OCI-LY7 (cell line): ENCODE measurements at regions not wholly inside any gene's neighbourhood (a gene's known extent, or its start where the extent isn't known, plus 50 kb on each side); places are given as distances from the start of the nearest gene placed in this dataset.
"Not testable (repeated sequence)": the region's sequence is repeated elsewhere in the genome, so short reads cannot be mapped to it uniquely, and the experiment has no call there.

Experiments used
- EZH2phosphoT487 ChIP-seq: fragments of 200-600 bp; sonication (generic); IDR thresholded peaks from 2 replicates; pipeline ENCODE4 v1.6.1; 2018; ENCODE audit warnings: low read depth, borderline replicate concordance, mild to moderate bottlenecking, mixed run types, antibody characterized with exemption, low read length, moderate library complexity, mixed read lengths
- TF ChIP-seq, protein P1 (sequence below): fragments of 200-600 bp; sonication (generic); conservative IDR thresholded peaks from 2 replicates; pipeline ENCODE4 v1.5.1; 2014; ENCODE audit warnings: mild to moderate bottlenecking, antibody characterized with exemption, low read length, moderate library complexity, mixed read lengths

DNA sequence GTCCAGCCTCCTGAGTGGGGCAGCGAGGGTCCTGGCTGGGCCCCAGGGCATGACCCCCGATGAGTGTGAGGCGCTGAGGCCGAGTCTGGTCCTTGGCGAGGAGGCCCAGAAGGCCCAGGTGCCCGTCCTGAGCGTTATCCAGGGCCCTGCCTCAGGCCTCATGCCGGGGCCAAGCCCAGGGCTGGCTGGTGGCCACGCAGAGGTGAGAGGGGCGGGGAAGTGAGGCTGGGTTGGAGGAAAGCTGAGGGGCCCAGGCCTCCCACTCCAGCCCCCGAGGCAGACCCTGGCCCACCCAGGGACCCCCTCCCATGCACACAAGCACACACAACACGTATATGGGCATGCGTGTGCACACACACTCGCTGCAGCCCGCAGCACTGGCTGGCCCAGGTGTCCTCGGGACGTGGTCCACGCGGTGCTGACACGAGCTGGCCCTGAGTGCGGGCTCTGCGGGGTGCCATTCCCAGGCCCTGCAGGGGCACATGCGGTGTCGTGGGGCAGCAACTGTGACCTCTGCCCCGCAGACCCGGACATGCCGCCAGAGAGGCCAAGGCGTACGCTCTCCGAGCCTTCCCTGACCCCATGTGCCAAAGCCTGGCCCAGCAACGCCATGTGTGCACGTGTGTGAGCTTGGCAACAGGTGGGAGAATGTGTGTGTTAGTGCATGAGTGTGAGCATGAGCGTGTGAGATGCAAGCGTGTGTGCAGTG is 160.2 kb downstream of the TMEM121 start:
- TF ChIP-seq, protein P1, sequence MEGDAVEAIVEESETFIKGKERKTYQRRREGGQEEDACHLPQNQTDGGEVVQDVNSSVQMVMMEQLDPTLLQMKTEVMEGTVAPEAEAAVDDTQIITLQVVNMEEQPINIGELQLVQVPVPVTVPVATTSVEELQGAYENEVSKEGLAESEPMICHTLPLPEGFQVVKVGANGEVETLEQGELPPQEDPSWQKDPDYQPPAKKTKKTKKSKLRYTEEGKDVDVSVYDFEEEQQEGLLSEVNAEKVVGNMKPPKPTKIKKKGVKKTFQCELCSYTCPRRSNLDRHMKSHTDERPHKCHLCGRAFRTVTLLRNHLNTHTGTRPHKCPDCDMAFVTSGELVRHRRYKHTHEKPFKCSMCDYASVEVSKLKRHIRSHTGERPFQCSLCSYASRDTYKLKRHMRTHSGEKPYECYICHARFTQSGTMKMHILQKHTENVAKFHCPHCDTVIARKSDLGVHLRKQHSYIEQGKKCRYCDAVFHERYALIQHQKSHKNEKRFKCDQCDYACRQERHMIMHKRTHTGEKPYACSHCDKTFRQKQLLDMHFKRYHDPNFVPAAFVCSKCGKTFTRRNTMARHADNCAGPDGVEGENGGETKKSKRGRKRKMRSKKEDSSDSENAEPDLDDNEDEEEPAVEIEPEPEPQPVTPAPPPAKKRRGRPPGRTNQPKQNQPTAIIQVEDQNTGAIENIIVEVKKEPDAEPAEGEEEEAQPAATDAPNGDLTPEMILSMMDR: not testable (repeated sequence)
- TF ChIP-seq EZH2phosphoT487: not testable (repeated sequence)
